HUDEP-2 (cell line): ENCODE measurements at regions not wholly inside any gene's neighbourhood (a gene's known extent, or its start where the extent isn't known, plus 50 kb on each side); places are given as distances from the start of the nearest gene placed in this dataset.
A peak's percentile ranks its signal among the peaks of the same experiment; 100 is the strongest.

ENCODE experiments used
- DNase-seq, 76 experiments: peaks; one replicate each; lab custom pipeline; 2025; ENCODE audit not compliant: unreplicated experiment in 76 of 76; lab: John Stamatoyannopoulos, UW

DNA sequence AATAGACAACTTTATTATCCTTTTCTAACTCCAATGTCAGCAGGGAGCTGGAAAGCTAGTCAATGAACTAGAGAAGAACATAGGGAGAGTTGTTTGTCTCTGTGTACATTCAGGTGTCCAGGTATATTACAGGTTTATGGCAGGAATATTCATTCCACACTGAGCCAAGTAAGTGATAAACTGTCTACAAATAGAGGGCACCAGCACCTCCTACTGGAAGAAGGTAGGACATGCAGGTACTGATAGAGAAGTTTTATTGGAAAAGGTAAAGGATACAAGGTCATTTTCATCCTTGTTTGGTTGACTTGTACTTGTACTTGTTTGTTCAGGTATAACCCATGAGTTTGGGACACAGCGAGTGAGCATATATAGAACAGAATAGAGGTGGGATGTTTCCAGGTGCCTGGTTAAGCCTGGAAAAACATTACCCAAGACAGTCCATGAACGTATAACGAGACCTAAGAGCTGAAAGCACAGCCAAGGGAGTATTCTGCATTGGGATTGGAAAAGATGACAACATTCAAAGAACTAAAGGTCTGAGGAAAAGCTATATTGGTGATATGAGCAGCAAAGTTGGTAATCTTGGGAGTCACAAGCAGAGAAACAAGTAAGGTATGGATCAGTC lies 61.4 kb upstream of the PPP1R3C start:
- peak in 17 of 76 experiments; percentile 1 to 34 (median 14) for DNase-seq

DNA sequence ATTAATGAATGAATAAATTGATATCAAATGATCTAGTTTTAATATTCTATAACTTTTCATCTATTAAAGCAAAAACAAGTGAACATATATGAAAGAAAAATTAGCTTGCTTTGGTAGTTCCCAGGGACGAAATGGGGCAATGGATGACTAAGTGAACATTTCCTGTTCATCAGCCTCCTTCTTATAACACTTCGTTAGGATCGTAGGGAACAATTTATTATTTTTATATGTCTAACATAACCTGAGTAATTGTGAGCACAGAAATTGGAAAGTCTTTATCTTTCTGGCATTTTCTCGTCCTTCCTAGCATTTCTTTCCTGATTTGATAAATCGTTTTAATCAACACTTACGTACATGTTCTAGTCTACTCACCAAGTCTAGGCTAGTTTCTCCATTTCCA lies 59.1 kb upstream of the PPP1R3C start:
- DNase-seq = no peak

DNA sequence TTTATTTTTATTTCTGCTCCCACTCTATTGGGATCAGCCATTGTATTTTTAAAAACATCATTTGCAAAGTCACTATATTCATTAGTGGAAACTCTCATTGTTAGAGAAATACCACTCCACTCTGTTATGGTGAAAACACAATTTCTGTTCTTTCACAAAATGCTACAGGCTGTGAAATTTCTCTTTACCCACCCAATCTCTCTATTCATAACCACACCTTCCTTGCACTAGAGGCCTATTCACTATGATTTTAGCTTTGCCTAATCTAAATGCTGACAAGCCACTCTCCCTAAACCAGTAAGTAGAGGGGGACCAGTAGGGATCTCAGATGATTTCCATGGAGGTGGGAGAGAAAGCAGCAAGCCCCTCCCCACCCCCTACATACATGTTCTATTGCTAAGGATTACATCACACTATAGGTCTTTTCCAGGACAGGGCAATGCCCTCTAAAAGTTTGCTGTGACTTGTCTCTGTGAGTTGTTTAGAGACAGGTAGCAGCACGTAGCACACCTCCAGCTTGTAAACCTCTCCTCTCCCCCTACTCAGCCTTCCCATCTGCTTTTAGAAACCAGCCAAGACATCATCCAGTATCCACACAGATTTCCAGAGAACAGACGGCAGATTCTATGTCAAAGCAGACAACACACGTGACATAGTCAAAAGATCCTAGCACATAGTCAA lies 58.3 kb upstream of the PPP1R3C start:
- no peak for DNase-seq

DNA sequence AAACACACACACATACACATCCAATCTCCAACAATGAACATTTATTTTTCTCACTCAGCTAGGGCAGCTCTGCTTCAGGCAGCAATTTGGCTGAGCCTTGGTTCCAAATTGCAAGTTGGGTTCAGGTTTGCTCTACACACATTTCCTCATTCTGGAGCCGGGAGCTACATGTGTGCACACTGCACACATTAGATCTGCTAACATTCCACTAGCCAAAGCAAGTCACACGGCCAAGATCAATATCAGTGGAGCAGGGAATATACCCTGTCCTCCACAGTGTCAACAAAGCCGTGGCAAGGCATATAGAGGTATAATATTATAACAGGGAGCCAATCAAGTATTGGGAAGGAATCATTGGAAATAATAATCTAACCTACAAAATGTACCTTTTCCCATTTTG lies 57.5 kb upstream of the PPP1R3C start:
- no peak for DNase-seq

DNA sequence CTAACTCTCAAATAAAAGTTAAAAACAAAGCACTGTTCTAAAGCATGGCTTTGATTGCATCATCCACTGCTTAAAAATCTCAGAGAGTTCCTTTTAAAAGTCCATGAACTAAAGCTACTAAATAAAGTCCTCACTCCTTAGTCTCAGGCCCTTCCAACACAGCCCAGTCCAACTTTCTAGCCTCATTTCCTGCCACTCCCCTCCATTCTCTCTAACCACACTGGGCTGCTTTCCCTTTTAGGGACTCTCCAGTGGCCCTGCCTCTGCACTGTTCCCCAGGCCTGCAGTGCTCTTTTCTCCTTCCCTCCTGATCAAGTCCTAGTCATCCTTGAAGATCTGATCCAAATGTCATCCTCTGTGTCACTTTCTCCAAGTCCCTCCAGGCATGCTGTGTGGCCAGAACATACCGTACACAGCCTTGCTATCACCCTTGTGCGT lies 56.9 kb upstream of the PPP1R3C start:
- DNase-seq = no peak

DNA sequence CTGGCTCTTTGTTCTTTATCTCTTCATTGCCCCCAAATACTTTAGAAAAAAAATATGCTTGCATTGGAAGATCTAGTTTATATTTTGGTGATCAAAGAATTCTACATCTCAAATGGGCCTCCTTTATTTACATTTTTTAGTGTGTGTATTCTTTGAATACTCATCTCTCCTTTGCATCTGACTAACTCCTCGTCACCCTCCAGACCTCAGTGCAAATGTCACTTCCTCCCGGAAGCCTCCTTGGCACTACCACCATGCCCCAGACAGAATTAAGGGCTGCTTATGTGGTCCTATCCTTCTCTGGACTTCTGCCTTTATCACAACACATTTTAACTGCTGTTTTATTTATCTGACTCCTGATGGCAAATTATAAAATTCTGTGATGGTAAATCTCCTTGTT lies 52.0 kb upstream of the PPP1R3C start:
- DNase-seq = no peak

DNA sequence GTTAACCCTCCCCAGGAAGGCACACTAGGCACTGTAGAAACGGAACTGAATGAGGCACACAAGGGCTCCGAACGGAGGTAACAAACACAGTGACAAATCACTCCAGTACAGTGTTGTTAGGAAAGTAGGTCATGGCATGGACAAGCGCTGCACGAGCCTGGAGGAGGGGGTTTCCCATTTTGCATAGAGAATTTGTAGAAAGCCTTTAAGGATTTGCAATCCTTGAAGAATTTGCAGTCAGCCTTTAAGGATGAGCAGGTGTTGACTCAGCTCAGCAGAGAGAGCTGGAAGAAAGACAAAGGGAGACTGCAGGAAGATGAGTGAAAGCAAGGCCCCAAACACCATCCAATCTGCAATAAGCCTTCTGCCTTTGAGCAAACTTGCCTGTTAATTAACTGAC lies 51.1 kb upstream of the PPP1R3C start:
- DNase-seq = no peak

DNA sequence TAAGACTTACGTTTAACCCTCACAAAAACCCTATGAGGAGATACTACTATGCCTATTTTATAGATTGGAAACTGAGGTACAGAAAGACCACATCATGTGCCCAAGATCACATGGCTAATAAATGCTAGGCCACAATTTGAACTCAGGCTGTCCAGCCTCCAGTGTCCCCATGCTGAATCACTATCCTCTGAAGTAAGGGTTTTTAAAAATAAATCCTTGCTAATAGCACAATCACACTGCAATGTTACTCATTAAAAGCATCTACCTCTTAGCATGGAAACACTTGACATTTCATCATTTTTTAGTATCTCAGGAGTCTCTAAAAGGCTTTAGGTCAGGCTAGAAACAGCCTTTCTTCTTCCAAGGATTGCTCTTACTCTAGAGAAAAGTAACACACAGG lies 50.0 kb upstream of the PPP1R3C start:
- no peak for DNase-seq
